Pancreas (tissue), 10 donors: ENCODE measurements at regions not wholly inside any gene's neighbourhood (a gene's known extent, or its start where the extent isn't known, plus 50 kb on each side); places are given as distances from the start of the nearest gene placed in this dataset.

ENCODE experiments used
- ATAC-seq, 4 donors: fragments of 200-7000 bp; cut with Tn5 transposase; one replicate each; pipeline versions ENCODE4 v1.8.0 to v1.9.1; 2020; ENCODE audit warnings: mild to moderate bottlenecking in 4 of 4, moderate library complexity in 4 of 4
- DNase-seq, 6 donors: peaks; one replicate each; pipeline ENCODE4 v3.0.0-alpha.2; 2020
- FAIRE-seq: peaks from 2 replicates; lab custom pipeline; 2012; peaks lifted over from hg19 to GRCh38; lab: Jason Lieb, UNC
- H3K27ac ChIP-seq, 4 donors: fragments of 200-600 bp; sonication (generic); 1 replicate in 3 of 4; 2 replicates in 1 of 4; pipeline versions ENCODE4 v1.5.0 to v1.8.0; 2020
- H3K27me3 ChIP-seq, 4 donors: fragments of 200-600 bp; one replicate each; pipeline ENCODE4 v1.8.0; 2021
- H3K36me3 ChIP-seq, 3 donors: fragments of 200-600 bp; sonication (generic) in 1 of 3; one replicate each; pipeline versions ENCODE4 v1.5.0 to v1.8.0; 2020 to 2021
- H3K4me1 ChIP-seq, 3 donors: fragments of 200-600 bp; one replicate each; pipeline ENCODE4 v1.8.0; 2021
- H3K4me3 ChIP-seq, 4 donors: fragments of 200-600 bp; sonication (generic) in 2 of 4; one replicate each; pipeline versions ENCODE4 v1.5.0 to v1.8.0; 2020 to 2021
- H3K9me3 ChIP-seq, 4 donors: fragments of 200-600 bp; one replicate each; pipeline ENCODE4 v1.8.0; 2021
- WGBS, 2 donors: extraction: QIAGEN DNeasy Blood & Tissue Kit; methylation state at CpG; one replicate each; pipeline ENCODE4 v1.1.7; 2013; 5-methylcytosine and 5-hydroxymethylcytosine counted together
- intact Hi-C, 3 donors: fragments of 100-400 bp; cut with DNase I; formaldehyde crosslinking; loops; one replicate each; pipeline versions ENCODE4 v1.11.1 to v1.14.2; 2022
- TF ChIP-seq, protein P1 (sequence below), 4 donors: fragments of 200-600 bp; sonication (generic) in 3 of 4; IDR thresholded peaks; one replicate each; pipeline versions ENCODE4 v1.5.0 to v1.8.0; 2021; ENCODE audit warnings: antibody characterized with exemption in 4 of 4
- donor health status: healthy with polysubstance abuse.
- donor health status: DM: no; HTN: no; CAD: no; lungs with moderate emphysema.
- donor health status: DM: no; HTN: no; CAD: no.
- donor health status: control.
- donor health status: control.
- donor health status: Bipolar disorder and iron deficiency.
- donor health status: DM: yes; HTN: yes; CAD: no.
- donor health status: DM: no; HTN: no; CAD: no.
- donor health status: DM: no; HTN: no; CAD: no.
- donor health status: DM: yes; HTN: yes; CAD: no.

DNA sequence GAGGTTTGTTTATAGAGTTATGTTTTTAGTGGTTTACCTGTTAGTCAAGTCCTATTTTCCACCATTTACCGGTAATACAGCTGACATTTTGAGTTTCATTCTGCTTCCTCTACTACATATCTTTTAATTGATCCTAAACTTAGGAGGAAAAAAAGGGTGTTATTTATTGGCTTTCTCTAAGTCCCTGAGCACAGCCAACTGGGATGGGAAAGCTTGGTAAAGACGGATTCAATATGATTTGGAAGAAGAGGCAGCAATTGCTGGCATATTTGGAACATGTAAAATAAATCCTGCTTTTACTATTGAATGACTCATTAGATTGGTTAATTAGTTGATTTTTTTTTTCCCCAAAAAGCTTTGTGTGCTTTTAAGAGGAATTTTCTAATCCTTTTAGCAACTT, 475.7 kb downstream of the PRKD1 start:
- Histone ChIP-seq H3K4me3 (no peak overlapping the region), H3K27me3 (no peaks in the 10 kb centered on the region), H3K4me1 (no peaks in the 10 kb centered on the region), H3K27ac (no peak overlapping the region), H3K9me3 (no peaks in the 10 kb centered on the region), H3K36me3 (no peaks in the 10 kb centered on the region)
- FAIRE-seq (no peak), DNase-seq (no peak), ATAC-seq (no peak)
- WGBS, 2 donors: 61 to 70% methylated on average over 2 of the region's 2 CpGs
- intact Hi-C loops: no loop called here
- TF ChIP-seq, protein P1, sequence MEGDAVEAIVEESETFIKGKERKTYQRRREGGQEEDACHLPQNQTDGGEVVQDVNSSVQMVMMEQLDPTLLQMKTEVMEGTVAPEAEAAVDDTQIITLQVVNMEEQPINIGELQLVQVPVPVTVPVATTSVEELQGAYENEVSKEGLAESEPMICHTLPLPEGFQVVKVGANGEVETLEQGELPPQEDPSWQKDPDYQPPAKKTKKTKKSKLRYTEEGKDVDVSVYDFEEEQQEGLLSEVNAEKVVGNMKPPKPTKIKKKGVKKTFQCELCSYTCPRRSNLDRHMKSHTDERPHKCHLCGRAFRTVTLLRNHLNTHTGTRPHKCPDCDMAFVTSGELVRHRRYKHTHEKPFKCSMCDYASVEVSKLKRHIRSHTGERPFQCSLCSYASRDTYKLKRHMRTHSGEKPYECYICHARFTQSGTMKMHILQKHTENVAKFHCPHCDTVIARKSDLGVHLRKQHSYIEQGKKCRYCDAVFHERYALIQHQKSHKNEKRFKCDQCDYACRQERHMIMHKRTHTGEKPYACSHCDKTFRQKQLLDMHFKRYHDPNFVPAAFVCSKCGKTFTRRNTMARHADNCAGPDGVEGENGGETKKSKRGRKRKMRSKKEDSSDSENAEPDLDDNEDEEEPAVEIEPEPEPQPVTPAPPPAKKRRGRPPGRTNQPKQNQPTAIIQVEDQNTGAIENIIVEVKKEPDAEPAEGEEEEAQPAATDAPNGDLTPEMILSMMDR (IDR thresholded peaks at IDR 0.05): no peak

DNA sequence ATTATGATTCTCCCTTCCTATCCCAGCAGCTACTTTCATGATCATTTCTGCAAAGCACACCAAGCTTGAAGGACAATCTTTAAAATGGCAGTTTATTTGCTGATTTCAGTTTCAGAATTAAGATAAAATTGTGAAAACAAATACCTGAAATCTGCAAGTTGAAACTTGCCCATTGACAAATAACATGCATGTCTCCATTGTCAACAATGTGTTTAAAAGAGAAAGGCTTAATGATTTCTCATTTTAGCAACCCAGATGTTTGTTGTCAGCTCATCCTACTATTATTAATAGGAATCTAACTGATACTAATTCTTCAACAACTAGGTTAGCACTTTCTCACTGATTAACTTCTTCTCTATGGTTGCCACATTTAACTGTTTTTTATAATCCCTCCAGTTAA, 474.6 kb downstream of the PRKD1 start:
- H3K27ac ChIP-seq: no peak overlapping the region
- no peak for ATAC-seq
- H3K4me3 ChIP-seq: no peak overlapping the region
- DNase-seq: no peak
- H3K36me3 ChIP-seq: no peaks in the 10 kb centered on the region
- FAIRE-seq: no peak
- no peaks in the 10 kb centered on the region for H3K4me1 ChIP-seq
- intact Hi-C loops: no loop called here
- no peaks in the 10 kb centered on the region for H3K9me3 ChIP-seq
- TF ChIP-seq, protein P1 (IDR thresholded peaks at IDR 0.05): no peak
- H3K27me3 ChIP-seq: no peaks in the 10 kb centered on the region

DNA sequence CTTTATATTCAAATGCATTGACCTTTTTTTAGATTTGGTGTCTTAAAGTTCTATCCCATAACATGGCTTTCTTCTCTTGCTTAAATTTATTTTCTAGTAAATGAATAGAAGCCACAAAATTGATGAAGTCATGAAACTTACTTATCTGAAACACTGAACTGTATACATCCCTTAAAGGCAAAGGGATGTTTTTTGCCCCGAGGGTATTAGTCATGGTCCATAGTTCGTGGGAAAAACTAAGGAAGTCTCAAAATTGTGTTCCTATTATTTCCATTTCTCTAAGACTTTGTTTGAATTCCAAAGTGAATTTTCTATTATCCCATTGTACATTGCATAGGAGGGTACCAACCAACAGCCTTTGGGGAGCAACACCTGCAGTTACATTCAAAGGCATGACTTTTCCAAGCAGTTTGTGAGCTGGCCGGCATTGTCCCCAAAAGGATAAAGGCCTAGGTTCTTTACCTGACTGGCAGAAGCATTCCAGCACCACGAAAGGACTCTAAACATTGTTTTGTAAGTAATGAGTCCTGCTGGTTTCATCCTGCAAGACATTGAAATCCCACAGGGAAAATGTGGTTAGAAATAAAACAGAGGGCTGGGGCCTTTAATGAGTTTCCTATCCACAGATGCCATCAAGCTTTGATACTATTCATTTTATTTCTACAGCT, 473.5 kb downstream of the PRKD1 start:
- no peak for DNase-seq
- Histone ChIP-seq H3K36me3 (no peaks in the 10 kb centered on the region), H3K4me3 (no peak overlapping the region), H3K4me1 (no peaks in the 10 kb centered on the region), H3K27me3 (no peaks in the 10 kb centered on the region), H3K27ac (no peak overlapping the region), H3K9me3 (no peaks in the 10 kb centered on the region)
- intact Hi-C loops: no loop called here
- WGBS, 2 donors: 68 to 69% methylated on average over 4 of the region's 4 CpGs
- TF ChIP-seq, protein P1 (IDR thresholded peaks at IDR 0.05): no peak
- ATAC-seq: no peak
- FAIRE-seq: no peak

DNA sequence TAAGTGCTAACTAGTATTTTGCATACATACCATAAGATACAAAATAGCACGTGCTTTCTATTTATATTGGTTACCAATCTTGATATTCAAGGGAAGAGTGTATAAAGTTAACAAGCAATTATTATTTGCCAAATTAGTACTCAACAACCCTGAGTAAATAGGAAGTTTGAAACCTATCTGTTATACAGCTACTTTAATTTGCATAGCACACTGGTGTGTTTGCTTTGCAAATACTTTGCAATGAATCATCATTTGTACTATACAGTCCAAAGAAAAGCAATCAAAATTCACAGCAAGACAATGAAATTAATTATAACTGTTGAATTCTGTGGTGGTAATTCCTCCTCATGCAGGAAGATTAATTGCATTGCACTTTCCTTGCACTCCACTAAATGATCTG, 469.1 kb downstream of the PRKD1 start:
- FAIRE-seq: no peak
- 21 to 22% methylated on average over 1 of the region's 1 CpG for WGBS, 2 donors

DNA sequence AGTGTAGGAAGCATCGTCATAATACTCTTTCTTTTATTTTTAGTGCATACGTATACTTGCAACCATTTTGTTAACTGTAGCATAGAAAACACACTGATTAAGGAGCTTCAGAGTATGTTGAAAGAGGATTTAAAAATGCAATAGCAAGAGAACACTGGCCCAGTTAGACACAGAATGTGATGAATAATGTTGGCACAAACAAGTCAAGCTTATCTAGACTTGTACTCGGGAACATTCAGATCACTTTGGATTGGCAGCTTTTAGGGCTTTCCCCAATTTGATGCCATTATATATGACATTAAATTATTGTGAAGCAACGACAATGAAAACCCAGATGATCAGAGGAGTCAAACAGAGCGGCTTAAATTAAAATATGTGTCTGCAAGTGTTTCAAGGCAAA, 468.1 kb downstream of the PRKD1 start:
- no peak for FAIRE-seq
- Histone ChIP-seq H3K27me3 (peaks cover 0 to 6% (median 0%) of the 10 kb centered on the region in 4 donors), H3K9me3 (no peaks in the 10 kb centered on the region), H3K36me3 (no peaks in the 10 kb centered on the region), H3K4me1 (no peaks in the 10 kb centered on the region), H3K27ac (no peak overlapping the region), H3K4me3 (no peak overlapping the region)
- WGBS, 2 donors: 51 to 58% methylated on average over 5 of the region's 5 CpGs
- ATAC-seq: no peak
- no peak for DNase-seq
- intact Hi-C loops: no loop called here
- TF ChIP-seq, protein P1 (IDR thresholded peaks at IDR 0.05): no peak

More for the DNA sequence above, 469.1 kb downstream of the PRKD1 start:
- Histone ChIP-seq H3K36me3 (no peaks in the 10 kb centered on the region), H3K4me1 (no peaks in the 10 kb centered on the region), H3K27me3 (peaks cover 0 to 6% (median 0%) of the 10 kb centered on the region in 4 donors), H3K4me3 (no peak overlapping the region), H3K9me3 (no peaks in the 10 kb centered on the region), H3K27ac (no peak overlapping the region)
- TF ChIP-seq, protein P1 (IDR thresholded peaks at IDR 0.05): no peak
- DNase-seq (no peak), ATAC-seq (no peak)
- intact Hi-C loops: no loop called here
